HG03354 (cell line): ENCODE measurements at regions not wholly inside any gene's neighbourhood (a gene's known extent, or its start where the extent isn't known, plus 50 kb on each side); places are given as distances from the start of the nearest gene placed in this dataset.

Source experiments
- ATAC-seq: cut with Tn5 transposase; IDR thresholded peaks from one replicate; pipeline ENCODE4 v1.9.1; 2021; ENCODE audit warnings: mild to moderate bottlenecking; ENCODE audit not compliant: unreplicated experiment, poor library complexity, severe bottlenecking

DNA sequence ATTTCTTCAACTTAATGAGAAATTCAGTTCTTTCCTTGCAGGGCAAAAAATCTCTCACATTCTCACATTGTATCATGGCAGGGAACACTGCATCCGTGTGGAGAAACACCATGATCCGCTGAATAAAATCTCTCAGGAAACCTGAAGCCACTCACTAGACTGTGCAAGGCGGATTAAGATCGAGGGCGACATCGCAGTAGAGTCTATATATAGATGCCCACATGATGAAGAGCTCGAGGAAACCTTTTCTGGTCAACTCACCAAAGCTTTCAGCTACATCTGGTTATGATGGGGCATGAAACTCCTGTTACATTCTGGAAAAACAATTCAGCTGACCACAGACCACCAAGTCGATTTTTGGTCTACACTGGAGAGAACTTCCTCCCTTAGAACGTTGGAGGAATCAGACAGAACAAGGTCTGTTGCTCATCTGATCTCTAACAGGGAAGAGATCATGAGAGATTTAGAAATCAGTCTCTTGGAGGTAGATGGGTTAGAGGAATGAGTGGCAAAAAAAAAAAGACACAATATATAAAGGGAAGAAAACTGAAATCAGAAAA is 162.9 kb upstream of the ZNF516 start:
- no peak for ATAC-seq

DNA sequence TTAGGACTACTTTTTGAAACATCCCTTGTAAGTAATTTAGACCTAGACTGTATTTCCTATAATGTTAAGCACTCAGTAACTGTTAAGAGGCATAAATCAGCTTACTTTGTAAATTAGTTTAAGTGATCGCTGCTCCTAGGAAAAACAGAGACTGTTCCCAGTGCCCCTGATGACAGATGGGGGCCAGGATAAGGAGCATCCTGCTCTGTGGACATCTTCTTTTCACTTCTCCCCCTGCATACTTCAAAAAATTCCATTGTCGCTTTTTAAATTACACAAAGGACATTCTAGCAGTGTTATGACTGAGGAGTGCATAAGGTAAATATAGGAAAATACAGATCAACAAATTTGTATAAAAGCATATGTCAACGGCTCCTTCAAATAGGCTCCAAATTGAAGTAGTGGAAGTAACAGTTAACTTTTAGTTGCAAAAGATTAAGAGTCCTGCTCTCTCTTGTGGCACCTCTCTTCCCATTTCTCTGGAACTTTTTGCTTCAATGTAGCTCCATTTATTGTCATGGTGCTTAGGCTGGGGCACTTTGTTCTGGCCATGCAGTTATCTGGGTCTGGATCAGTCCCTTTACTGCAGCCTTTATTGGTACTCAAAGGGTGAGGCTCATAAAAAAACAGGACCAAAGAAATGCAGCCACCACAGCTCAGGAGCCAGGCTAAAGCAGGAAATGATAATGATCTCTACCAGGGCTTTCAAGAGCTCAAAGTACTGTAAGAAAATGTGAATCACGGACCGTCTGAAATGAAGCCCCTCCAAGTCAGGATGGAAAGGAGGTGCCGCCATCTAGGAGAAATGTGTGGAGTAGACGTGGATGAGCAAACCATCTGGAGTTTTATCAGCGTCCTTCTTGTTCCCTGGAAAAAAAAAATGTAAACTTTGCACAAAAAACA is 162.1 kb upstream of the ZNF516 start:
- no peak for ATAC-seq

DNA sequence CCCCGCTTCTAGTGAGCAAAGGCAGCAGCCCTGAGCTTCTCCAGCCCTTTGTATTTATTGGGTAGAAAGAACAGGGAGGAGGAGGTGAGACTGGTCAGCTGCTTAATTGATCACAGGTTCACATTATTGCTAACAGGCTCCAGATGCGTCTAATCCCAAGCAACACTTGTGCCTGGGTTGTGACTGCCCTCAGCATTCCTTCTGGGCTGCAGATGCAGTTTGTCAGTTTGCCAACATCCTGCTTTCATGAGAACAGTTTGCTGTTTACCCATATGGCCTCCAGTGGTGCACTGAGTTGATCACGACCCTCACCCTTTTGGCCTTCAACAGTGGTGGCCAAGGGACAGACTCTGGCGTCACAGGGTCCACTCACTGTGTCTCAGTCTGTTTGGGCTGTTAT is 159.5 kb upstream of the ZNF516 start:
- no peak for ATAC-seq

DNA sequence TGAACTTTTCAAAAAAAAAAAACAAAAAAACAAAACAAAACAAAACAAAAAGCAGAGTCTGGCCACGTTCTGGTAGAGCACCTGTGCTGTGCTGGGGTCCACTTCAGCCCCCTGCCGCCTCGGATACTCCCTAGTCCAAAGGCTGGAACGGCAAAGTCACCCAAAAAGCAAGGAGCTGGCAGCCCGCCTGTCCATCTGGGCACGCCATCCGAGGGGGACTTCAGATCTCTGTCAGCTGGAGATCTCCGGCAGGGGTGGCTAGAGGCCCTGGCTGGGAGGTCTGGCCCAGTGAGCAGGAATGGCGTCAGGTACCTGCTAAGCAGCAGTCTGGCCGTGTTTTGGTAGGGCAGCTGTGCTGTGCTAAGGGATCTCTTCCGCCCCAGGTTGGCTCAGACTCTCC is 152.3 kb upstream of the ZNF516 start:
- ATAC-seq, result no peak

DNA sequence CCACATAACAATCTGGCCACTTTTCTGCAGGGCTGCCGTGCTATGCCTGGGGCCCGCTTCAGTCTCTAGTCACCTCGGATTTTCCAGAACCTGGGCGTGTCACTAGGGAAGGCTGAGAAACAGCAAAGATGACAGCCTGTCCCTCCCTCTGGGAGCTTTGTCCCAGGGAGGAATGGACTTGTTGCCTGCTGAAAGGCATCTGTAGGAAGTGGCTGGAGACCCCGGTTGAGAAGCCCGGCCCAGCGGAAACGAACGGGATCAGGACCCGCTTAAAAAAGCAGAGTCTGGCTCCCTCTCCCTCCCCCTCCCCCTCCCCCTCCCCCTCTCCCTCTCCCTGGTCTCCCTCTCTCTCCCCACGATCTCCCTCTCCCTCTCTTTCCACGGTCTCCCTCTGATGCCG is 149.5 kb upstream of the ZNF516 start:
- ATAC-seq, result no peak

DNA sequence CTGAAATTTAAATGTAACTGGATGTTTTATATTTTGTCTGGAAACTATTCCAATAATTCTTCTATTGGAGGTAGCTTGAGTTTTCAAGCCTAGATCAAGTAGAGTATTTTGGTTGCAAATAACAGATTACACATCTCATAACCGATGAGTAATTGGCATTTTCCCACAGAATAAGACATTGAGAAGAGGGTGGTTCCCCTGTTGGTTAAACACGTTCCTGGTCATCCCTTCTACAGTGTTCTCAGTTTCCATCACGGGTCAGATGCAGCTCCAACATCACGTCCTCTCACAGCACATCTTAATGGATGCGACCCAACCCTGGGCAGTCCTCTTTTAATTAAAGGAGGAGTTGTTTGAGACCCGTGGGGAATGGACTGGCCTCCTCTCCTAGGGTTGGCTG is 149.0 kb upstream of the ZNF516 start:
- no peak for ATAC-seq

DNA sequence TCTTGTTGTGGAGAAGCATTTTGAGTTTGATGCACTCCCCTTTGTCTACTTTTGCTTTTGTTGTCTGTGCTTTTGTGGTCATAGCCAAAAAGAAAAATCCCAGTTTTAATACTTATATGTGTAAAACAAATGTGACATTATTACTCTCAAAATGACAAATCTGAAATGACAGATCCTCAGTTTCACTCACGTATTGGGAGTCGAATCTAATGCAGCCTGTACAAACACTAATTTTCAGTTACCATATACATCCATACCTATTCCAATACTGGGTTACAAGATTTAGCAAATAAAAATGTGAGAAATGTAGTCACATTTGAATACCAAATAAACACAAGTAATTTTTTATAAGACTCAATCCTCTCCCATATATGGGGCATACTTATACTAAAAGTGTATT is 148.2 kb upstream of the ZNF516 start:
- ATAC-seq, result no peak

DNA sequence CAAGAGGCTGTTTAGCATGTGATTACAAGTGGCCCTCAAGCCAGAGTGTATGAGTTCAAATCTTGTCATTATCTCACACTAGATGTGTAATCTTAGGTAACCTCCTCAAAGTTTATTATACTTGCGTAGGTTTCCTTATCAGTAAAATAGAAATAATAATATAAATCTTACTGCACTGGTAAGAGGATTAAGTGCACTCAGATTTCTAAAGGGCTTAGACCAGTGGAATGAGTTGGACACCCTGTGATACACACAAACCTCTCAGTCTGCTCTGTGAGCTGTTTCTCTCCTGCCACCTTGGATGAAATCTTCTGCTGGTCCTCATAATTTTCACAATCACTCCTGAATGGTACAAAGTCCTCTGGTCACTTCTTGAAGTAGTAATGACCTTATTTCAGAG is 145.4 kb upstream of the ZNF516 start:
- ATAC-seq, result no peak

DNA sequence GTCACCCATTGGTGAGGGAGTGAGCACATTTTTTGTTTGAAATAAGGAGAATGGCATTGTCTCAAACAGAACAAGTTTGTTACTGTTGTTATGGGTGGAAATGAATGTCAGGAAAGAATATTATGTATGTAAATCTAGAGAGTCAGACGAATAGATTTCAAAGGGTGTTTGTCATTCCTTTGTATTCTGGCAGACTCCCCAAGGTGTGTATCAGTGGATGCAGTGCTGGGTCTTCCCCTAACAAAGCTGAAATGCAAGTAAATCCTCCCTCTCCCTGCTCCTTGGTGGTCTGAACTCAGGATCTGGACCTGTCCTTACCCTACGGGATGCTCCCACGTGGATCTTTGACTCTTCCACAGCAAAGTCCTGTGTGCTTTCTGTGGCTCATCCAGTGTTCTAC is 139.5 kb upstream of the ZNF516 start:
- ATAC-seq, result no peak

DNA sequence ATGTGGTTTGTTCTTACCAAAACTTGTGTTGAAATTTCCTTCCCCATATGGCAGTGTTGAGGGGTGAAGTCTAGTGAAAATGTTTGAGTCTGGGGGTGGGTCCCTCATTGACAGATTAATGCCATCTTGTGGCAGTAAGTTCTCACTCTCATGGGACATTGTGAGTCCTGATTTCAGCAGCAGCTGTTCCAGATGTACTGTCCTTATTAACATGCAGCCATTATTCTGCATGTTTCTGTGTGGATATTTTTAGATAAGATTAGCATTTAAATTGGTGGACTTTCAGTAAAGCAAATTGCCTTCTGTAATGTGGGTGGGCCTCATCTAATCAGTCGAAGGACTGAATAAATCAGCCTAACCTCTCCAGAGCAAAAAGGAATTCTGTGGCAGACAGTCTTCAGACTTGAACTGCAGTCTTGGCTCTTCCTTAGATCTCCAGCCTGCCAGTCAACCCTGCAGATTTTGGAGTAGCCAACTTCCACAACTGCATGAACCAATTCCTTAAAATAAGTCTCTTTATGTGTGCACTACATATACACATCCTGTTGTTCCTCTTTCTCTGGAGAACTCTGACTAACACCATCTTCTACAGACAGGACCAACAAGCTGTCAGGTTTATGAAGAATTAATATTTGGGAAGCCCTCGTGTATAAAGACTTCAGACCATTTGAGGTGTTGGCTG is 138.7 kb upstream of the ZNF516 start:
- ATAC-seq, result no peak

DNA sequence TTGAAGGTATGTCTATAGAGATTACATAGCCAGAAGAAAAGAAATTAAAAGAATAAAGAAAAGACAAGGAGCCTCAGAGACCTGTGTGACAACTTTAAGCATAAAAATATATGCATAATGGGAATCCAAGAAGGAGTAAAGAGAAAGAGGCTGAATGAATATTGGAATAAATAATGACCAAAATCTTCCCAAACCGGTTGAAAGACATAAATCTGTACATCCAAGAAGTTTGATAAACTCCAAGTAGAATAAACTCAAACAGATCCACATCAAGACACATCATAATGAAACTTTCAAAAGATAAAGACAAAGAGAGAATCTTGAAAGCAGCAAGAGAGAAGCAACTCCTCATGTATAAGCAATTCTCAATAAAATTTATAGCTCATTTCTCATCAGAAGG is 132.4 kb upstream of the ZNF516 start:
- ATAC-seq, result no peak

DNA sequence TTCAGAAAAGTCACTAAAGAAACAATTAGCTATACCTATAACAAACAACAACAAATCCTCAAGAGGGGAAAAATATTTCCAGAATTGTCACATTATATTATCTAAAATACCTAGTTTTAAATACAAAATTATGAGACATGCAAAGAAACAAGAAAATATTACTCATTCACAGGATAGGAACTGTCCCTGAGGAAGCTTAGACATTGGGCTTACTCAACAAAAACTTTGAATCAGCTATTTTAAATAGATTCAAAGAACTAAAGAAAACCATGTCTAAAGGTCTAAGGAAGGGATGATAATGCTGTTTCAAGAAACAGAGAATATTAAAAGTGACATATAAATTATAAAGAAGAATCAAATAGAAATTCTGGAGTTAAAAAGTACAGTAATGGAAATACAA is 131.9 kb upstream of the ZNF516 start:
- no peak for ATAC-seq

DNA sequence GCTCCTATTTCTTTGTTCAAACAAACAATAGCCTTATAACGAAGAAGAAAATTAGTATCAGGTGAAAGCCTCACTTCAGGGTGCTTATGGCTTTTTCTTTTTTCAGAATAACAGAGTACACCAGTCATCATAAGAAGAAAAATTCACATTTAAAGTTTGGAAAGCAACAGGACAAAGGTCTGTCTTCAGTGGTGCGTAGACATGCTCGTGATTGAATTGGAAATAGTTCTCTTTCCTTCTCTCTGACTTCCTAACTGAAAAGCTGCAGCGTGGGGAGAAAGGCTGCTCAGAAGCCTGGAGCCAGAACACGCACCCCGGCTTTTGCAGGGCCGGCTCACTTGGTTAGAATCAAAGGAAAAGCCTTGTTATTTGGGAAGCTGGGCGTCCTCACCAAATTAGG is 127.6 kb upstream of the ZNF516 start:
- ATAC-seq, result no peak

DNA sequence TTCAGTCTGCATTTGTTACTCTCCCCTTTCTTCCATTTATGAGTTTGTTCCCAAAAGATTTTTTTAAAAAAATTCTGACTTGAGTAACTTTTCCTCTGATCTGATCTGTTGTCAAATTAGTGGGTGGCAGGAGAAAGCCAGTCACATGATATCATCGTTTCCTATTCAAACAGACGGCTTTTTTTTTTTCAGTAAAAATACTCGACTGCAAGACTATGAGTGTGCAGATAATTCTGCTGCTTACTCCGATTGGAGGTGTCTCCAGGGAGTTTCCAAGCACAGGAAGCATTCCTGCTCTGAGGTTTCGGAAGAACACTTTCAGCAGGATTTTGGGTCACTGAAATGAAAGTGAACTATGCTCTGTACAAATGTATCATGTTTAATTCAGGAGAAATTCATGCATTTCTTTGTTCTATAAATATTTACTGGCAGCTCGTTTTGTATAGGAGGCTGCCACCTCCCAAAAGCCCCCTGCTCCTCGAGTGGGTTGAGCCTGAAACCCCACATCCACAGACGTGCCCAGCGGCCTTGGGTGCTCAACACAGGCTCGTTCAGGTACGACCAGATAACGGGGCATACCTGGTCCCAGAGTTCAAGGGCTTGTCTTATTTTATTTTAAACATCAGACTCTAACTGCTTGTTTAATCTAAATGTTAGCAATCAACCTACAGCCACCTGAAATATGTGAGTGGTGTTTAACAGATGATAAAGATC is 126.9 kb upstream of the ZNF516 start:
- no peak for ATAC-seq

DNA sequence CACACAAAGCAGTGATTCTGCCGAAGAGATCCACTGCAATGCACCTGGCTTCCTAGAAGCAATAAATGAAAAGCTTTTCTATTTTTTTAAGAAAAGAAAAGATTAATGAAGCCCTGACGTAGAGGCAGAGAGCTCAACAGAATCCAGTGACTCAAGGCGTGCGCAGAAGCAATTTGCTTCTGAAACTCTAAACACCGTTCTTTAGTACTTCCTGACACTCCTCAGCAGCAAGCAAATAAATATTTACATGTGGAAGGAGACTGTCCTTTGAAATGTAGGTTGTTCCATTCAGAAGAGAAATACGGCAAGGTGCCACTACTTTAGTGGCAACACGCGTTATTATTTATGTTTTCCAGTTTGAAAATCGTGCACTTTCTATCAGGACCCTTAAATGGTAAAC is 126.2 kb upstream of the ZNF516 start:
- ATAC-seq, result no peak

DNA sequence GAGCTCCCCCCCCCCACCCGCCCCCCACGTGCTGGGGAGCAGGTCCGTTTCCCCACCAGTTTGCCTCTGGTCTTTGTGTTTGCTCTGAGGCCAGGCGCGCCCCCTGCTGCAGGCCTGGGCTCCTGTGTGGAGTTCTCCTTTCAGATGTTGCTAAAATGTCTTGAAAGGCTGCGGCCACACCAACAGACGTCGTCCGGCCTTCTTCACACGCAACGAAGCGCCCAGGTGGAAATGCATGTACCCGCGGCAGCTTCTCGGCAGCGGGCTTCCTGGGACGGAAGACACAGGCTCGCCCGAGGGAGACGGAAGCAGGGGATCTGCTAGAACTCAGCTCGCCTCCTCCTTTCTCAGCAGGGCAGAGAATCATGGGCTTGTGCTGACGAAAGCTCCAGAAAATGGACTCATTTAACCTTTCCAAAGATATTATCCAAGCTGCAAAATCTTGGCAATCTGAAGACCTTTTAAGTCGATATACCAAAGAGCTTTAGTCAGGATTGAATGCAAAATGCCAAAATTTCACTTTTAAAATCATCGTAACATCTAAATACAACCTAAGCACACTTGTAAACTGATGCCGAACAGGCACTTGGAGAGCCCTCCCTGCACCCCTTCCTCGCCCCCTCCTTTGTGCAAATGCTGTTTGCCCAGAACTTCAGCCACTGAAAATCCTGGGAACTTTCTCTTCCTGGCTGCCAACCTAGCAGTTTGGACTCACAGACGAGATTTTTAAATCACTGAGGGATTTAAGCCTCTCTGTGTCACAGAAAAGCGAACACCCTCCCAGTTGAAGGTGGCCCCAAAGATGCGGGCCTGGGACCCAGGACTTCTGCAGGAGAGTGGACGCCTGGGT is 125.5 kb upstream of the ZNF516 start:
- ATAC-seq, result peak; percentile 95

DNA sequence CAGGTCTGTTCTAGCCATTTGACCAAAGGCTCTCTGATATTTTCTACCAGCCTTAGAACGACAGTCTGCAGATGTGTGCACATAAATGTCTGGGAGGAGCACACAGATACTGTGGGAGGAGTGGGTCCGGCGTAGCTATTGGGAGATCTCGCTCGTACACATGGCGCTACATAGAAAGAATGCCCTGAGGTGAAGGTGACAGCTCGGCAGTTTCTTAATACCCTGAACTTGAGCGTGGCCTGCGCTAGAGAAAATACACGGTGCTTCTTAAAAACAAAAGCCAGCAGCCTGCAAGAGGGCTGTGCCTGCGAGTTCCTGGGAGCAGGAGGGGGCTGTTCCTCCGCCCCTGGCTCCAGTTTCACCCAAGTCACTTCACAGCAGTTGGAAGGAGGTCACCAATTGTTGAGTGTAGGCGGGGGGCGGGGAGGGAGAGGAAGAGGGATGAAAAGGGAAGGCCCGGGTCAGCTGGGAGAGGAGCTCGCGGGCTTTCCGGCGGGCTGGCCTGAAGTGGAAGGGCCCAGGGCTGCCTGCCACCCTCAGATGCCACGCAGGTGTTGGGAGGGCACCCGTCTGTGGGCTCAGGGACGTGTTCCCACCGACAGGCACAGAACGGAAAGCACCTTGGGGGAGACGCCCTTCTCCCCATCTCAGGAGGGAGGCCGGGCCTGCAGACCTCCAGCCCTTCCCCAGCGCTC is 124.7 kb upstream of the ZNF516 start:
- ATAC-seq, result peak; percentile 30

DNA sequence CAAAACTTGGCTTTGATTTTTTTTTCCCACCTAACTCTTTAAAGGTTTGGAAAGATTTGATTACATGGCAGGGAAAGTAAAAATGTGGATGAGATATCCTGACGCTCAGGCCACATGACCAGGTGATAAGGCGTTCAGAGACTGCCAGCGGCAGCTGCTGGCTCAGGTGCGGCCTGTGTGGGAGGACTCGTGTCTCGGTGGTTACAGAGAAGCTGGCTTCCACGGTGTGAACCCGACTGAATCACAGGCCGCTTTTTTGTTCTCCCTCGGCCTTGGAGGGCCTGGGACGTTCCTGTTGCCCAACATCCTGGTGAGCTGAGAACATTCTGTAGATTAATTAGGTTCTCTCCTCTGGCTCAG is 124.2 kb upstream of the ZNF516 start:
- no peak for ATAC-seq

DNA sequence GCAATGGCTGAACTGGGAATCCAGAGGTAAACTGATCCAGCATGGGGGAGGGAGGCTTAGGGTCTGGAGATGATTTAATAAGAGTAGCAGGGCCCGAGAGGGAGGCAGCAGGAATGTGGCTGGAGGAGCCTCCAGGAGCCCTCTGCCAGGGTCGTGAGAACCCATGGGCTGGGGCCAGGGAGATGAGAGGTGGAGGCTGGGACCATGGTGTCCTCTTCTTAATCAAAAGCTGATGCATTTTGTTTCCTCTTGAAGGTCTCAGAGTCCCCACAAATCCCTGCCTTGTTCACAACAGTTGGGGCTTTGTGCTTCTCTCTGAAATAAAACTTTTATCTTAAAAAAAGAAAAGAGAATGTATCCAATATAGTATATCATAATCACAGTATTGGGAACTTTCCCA is 123.7 kb upstream of the ZNF516 start:
- ATAC-seq, result no peak
